Colonic mucosa (tissue), 4 donors: ENCODE measurements at regions not wholly inside any gene's neighbourhood (a gene's known extent, or its start where the extent isn't known, plus 50 kb on each side); places are given as distances from the start of the nearest gene placed in this dataset.

ENCODE experiments used
- DNase-seq: peaks from one replicate; pipeline ENCODE4 v3.0.0-alpha.2; 2020
- H3K27ac ChIP-seq: fragments of 200-600 bp; one replicate; pipeline ENCODE4 v1.8.0; 2021
- H3K27me3 ChIP-seq: fragments of 200-600 bp; one replicate; pipeline ENCODE4 v1.8.0; 2021
- H3K36me3 ChIP-seq: fragments of 200-600 bp; one replicate; pipeline ENCODE4 v1.8.0; 2021
- H3K4me1 ChIP-seq: fragments of 200-600 bp; one replicate; pipeline ENCODE4 v1.8.0; 2021; ENCODE audit warnings: mild to moderate bottlenecking
- H3K4me3 ChIP-seq: fragments of 200-600 bp; one replicate; pipeline ENCODE4 v1.8.0; 2021
- H3K9ac ChIP-seq, 2 donors: one replicate each; pipeline ENCODE4 v1.7.0; 2013; ENCODE audit warnings: control low read depth in 2 of 2, low read depth in 2 of 2, low read length in 2 of 2
- H3K9me3 ChIP-seq: fragments of 200-600 bp; one replicate; pipeline ENCODE4 v1.8.0; 2021
- CTCF ChIP-seq: fragments of 200-600 bp; IDR thresholded peaks from one replicate; pipeline ENCODE4 v1.8.0; 2022; ENCODE audit warnings: antibody characterized with exemption, mild to moderate bottlenecking
- intact Hi-C: fragments of 100-400 bp; cut with DNase I; formaldehyde crosslinking; loops from one replicate; pipeline ENCODE4 v1.14.1; 2022
- donor health status: healthy.
- donor health status: DM: no; HTN: no; CAD: no.
- donor health status: DM: no; HTN: no; CAD: no.

DNA sequence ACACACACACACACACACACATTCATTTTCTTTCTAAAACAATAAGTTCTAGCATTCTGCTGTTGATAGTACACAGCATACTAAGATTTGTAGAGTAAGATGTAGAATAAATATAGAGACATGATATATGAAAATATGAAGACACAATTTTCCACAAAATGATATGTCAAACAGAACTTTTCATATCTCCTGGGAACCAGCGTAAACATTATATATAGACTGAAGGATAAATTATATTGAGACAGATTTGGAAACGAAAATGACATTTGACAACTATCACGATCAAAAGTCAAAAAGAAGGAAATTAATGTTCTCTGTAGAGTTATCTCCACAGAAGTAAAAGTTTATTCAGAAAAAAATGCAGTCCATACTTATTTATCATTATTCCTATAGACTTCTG, 1605.7 kb upstream of the SLC10A2 start:
- no peaks in the 10 kb centered on the region for H3K27me3 ChIP-seq
- H3K27ac ChIP-seq, result no peak overlapping the region
- intact Hi-C loops, result no loop called here
- no peaks in the 10 kb centered on the region for H3K9me3 ChIP-seq
- no peak for DNase-seq
- H3K9ac ChIP-seq, result no peak overlapping the region
- H3K36me3 ChIP-seq, result no peaks in the 10 kb centered on the region
- no peaks in the 10 kb centered on the region for H3K4me1 ChIP-seq
- H3K4me3 ChIP-seq, result no peak overlapping the region
- TF ChIP-seq CTCF, result no peak

GRCh38 chr13:104657196-104657595, 1591.0 kb upstream of the SLC10A2 start:
- Histone ChIP-seq H3K27ac (no peak overlapping the region), H3K9ac (no peak overlapping the region), H3K27me3 (no peaks in the 10 kb centered on the region), H3K9me3 (no peaks in the 10 kb centered on the region), H3K4me3 (no peak overlapping the region), H3K36me3 (no peaks in the 10 kb centered on the region), H3K4me1 (no peaks in the 10 kb centered on the region)
- intact Hi-C loops, result no loop called here
- no peak for TF ChIP-seq CTCF
- DNase-seq, result no peak

- no peak for DNase-seq
- no peaks in the 10 kb centered on the region for H3K27me3 ChIP-seq
- no peaks in the 10 kb centered on the region for H3K36me3 ChIP-seq
- H3K4me1 ChIP-seq, result no peaks in the 10 kb centered on the region
- H3K9ac ChIP-seq, result no peak overlapping the region
- H3K9me3 ChIP-seq, result no peaks in the 10 kb centered on the region
- H3K27ac ChIP-seq, result no peak overlapping the region
- no peak for TF ChIP-seq CTCF
- intact Hi-C loops, result no loop called here
- H3K4me3 ChIP-seq, result no peak overlapping the region
Measured at GRCh38 chr13:104650431-104650830, 1584.2 kb upstream of the SLC10A2 start.

- Histone ChIP-seq H3K9me3 (no peaks in the 10 kb centered on the region), H3K27ac (no peak overlapping the region), H3K4me3 (no peak overlapping the region), H3K36me3 (no peaks in the 10 kb centered on the region), H3K27me3 (no peaks in the 10 kb centered on the region), H3K4me1 (no peaks in the 10 kb centered on the region), H3K9ac (no peak overlapping the region)
- no peak for TF ChIP-seq CTCF
- intact Hi-C loops, result no loop called here
- DNase-seq, result no peak
Measured at GRCh38 chr13:104648291-104648690, 1582.1 kb upstream of the SLC10A2 start.

DNA sequence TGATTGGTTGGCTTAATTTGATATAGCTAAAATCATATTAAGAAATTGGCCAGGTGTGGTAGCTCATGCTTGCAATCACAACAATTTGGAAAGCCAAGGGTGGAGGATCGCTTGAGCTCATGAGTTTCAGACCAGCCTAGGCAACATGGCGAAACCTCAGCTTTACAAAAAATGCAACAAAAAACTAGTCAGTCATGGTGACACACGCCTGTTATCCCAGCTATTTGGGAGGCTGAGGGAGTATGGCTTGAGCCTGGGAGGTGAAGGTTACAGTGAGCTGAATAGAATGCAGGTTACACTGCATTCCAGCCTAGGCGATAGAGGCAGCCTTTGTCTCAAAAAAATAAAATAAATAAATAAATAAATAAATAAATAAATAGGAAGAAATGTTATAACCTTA, 1579.6 kb upstream of the SLC10A2 start:
- intact Hi-C loops, result no loop called here
- Histone ChIP-seq H3K27me3 (no peaks in the 10 kb centered on the region), H3K9ac (no peak overlapping the region), H3K4me3 (no peak overlapping the region), H3K4me1 (no peaks in the 10 kb centered on the region), H3K27ac (no peak overlapping the region), H3K36me3 (no peaks in the 10 kb centered on the region), H3K9me3 (no peaks in the 10 kb centered on the region)
- no peak for DNase-seq
- no peak for TF ChIP-seq CTCF

DNA sequence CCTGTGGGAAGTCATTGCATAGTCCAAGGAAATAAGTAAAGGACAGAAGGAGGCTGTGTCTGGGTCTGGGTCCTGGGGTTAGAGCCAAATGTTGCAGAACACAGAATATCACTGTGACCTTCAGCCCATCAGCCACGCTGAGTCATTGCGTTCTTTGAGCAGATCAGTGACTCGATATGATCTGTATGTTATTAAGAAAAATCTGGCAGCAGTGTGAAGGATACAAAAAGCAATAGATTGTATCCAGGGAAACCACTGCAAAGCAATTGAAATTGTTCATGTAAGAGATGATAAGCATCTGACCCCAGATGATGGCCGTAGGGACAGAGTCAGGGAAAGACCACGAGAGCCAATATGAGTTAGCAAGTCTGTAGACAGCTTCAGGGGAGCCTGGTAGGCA, 1575.1 kb upstream of the SLC10A2 start:
- no peaks in the 10 kb centered on the region for H3K9me3 ChIP-seq
- no peak overlapping the region for H3K4me3 ChIP-seq
- intact Hi-C loops, result no loop called here
- H3K4me1 ChIP-seq, result no peaks in the 10 kb centered on the region
- no peaks in the 10 kb centered on the region for H3K27me3 ChIP-seq
- no peaks in the 10 kb centered on the region for H3K36me3 ChIP-seq
- no peak overlapping the region for H3K9ac ChIP-seq
- TF ChIP-seq CTCF, result no peak
- no peak for DNase-seq
- no peak overlapping the region for H3K27ac ChIP-seq
